NCI-H1092 (cell line): ENCODE measurements at regions not wholly inside any gene's neighbourhood (a gene's known extent, or its start where the extent isn't known, plus 50 kb on each side); places are given as distances from the start of the nearest gene placed in this dataset.

Experiments
- DNase-seq: peaks from one replicate; lab custom pipeline; 2025; lab: John Stamatoyannopoulos, UW

GRCh38 chr3:28646435-28646834 is 297.8 kb upstream of the AZI2 start:
- no peak for DNase-seq

- DNase-seq = no peak
These were observed 300.6 kb upstream of the AZI2 start for GRCh38 chr3:28649266-28649665.

GRCh38 chr3:28651159-28651558 is 302.5 kb upstream of the AZI2 start:
- no peak for DNase-seq

GRCh38 chr3:28664123-28664522 is 315.5 kb upstream of the AZI2 start:
- no peak for DNase-seq

- DNase-seq = peak; percentile 34
These were observed 319.3 kb upstream of the AZI2 start for GRCh38 chr3:28667646-28668621.

- no peak for DNase-seq
These were observed 321.2 kb upstream of the AZI2 start for GRCh38 chr3:28669870-28670269.

- no peak for DNase-seq
These were observed 323.8 kb upstream of the AZI2 start for GRCh38 chr3:28672406-28672805.

GRCh38 chr3:28673446-28673845 is 324.8 kb upstream of the AZI2 start:
- DNase-seq = no peak

GRCh38 chr3:28674212-28674611 is 325.6 kb upstream of the AZI2 start:
- DNase-seq = no peak

- no peak for DNase-seq
These were observed 329.0 kb upstream of the AZI2 start for GRCh38 chr3:28677581-28677980.

GRCh38 chr3:28678086-28678485 is 329.5 kb upstream of the AZI2 start:
- no peak for DNase-seq

GRCh38 chr3:28680050-28680449 is 331.4 kb upstream of the AZI2 start:
- DNase-seq = no peak

- no peak for DNase-seq
These were observed 333.5 kb upstream of the AZI2 start for GRCh38 chr3:28682121-28682520.

- DNase-seq = no peak
These were observed 341.6 kb upstream of the AZI2 start for GRCh38 chr3:28690176-28690575.

GRCh38 chr3:28698706-28699105 is 350.1 kb upstream of the AZI2 start:
- DNase-seq = no peak

- DNase-seq = no peak
These were observed 350.7 kb upstream of the AZI2 start for GRCh38 chr3:28699283-28699682.

GRCh38 chr3:28700728-28701127 is 352.1 kb upstream of the AZI2 start:
- no peak for DNase-seq

- DNase-seq = no peak
These were observed 355.2 kb upstream of the AZI2 start for GRCh38 chr3:28703843-28704242.

- no peak for DNase-seq
These were observed 362.7 kb upstream of the AZI2 start for GRCh38 chr3:28711293-28711692.

- DNase-seq = no peak
These were observed 368.3 kb upstream of the AZI2 start for GRCh38 chr3:28716939-28717338.

GRCh38 chr3:28718074-28718849 is 369.6 kb upstream of the AZI2 start:
- DNase-seq = no peak

GRCh38 chr3:28726840-28727239 is 378.2 kb upstream of the AZI2 start:
- peak; percentile 8 for DNase-seq

GRCh38 chr3:28727307-28727706 is 378.7 kb upstream of the AZI2 start:
- no peak for DNase-seq
